ENCODE measurements at regions not wholly inside any gene's neighbourhood (a gene's known extent, or its start where the extent isn't known, plus 50 kb on each side); places are given as distances from the start of the nearest gene placed in this dataset.

DNA sequence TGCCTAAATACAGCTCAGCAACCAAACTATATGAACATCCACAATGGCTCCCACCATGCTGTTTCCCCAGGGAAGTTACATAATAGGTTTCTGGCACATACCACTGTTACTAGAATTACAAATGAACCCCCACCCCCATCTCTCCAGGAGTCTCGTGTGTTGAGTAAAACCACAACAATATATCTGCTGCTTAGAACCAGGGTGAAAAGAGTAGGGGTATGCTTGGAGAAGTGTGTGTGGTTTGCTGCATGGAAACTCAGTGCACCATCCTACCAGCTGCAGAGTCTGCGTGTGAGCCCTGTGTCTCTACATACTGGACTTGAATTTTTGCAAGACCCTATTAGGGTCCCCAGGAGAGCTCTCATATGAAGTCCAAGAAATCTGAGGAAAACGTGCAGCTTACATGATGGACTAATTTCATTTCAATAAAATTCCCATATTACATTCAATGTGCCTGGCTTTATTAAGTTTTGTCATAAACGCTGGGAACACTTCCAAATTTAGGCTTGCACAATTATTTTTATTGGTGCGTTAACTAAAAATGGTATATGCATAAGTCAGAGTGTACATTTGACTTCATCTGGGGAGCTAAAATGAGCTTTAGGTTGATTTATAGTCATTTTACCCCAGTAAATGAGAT is 104.5 kb upstream of the NFIB start:
- TF ChIP-seq, protein P1, sequence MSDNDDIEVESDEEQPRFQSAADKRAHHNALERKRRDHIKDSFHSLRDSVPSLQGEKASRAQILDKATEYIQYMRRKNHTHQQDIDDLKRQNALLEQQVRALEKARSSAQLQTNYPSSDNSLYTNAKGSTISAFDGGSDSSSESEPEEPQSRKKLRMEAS (IDR thresholded peaks at IDR 0.05) = no peak
- no peak for TF ChIP-seq TCF12 (IDR thresholded peaks at IDR 0.05; ENCODE audit: low read depth)
